OCI-LY7 (cell line): ENCODE measurements at regions not wholly inside any gene's neighbourhood (a gene's known extent, or its start where the extent isn't known, plus 50 kb on each side); places are given as distances from the start of the nearest gene placed in this dataset.

ENCODE experiments used
- BruUV-seq: library from RNA; stranded (reverse); fragments of 400-500 nt; replicated peaks from 2 replicates; lab custom pipeline; 2021; lab: Mats Ljungman, UMichigan
- CTCF ChIA-PET: fragments of 300-600 bp; sonication (Branson Sonifier 250); formaldehyde crosslinking; loops from one replicate; lab custom pipeline; 2022; ENCODE audit warnings: antibody characterized with exemption; ENCODE audit not compliant: unreplicated experiment; lab: Charles Lee
- POLR2A ChIA-PET: fragments of 300-600 bp; sonication (Branson Sonifier 250); formaldehyde crosslinking; loops from one replicate; lab custom pipeline; 2022; ENCODE audit warnings: antibody characterized with exemption; lab: Charles Lee
- DNase-seq: peaks from one replicate; pipeline ENCODE4 v3.0.0-alpha.2; 2015; ENCODE audit warnings: low spot score
- H2AFZ ChIP-seq: fragments of 200-600 bp; sonication (generic), shearing (Covaris generic); 2 replicates; pipeline ENCODE4 v1.6.1; 2014; ENCODE audit warnings: mild to moderate bottlenecking, antibody characterized with exemption, low read length, moderate library complexity
- H3K27ac ChIP-seq: fragments of 200-600 bp; sonication (generic); 2 replicates; pipeline ENCODE4 v1.5.1; 2014; ENCODE audit warnings: mixed run types, low read depth, mild to moderate bottlenecking, moderate library complexity, low read length, inconsistent platforms; ENCODE audit not compliant: poor library complexity, severe bottlenecking
- H3K36me3 ChIP-seq: fragments of 200-600 bp; sonication (generic); 2 replicates; pipeline ENCODE4 v1.6.1; 2014; ENCODE audit warnings: mild to moderate bottlenecking, antibody characterized with exemption, low read length, moderate library complexity, mixed read lengths; ENCODE audit not compliant: insufficient read depth
- H3K4me1 ChIP-seq: fragments of 200-600 bp; sonication (generic); 2 replicates; pipeline ENCODE4 v1.5.1; 2014; ENCODE audit warnings: mild to moderate bottlenecking, low read length; ENCODE audit not compliant: insufficient read depth, poor library complexity, severe bottlenecking
- H3K4me2 ChIP-seq: fragments of 200-600 bp; sonication (generic); 2 replicates; pipeline ENCODE4 v1.6.1; 2014; ENCODE audit warnings: mild to moderate bottlenecking, low read length
- H3K4me3 ChIP-seq: fragments of 200-600 bp; sonication (generic); 2 replicates; pipeline ENCODE4 v1.5.1; 2014; ENCODE audit warnings: mild to moderate bottlenecking, low read depth, low read length; ENCODE audit not compliant: poor library complexity, severe bottlenecking
- H3K79me2 ChIP-seq: fragments of 200-600 bp; sonication (generic); 2 replicates; pipeline ENCODE4 v1.6.1; 2016; ENCODE audit warnings: low read depth, mild to moderate bottlenecking, low read length, moderate library complexity, mixed read lengths; ENCODE audit not compliant: insufficient read depth
- H3K9me2 ChIP-seq: fragments of 200-600 bp; sonication (generic); 2 replicates; pipeline ENCODE4 v1.6.1; 2016; ENCODE audit warnings: mild to moderate bottlenecking, low read length, mixed read lengths; ENCODE audit not compliant: insufficient read depth
- H3K9me3 ChIP-seq: fragments of 200-600 bp; sonication (generic); 2 replicates; pipeline ENCODE4 v1.6.1; 2014; ENCODE audit warnings: mild to moderate bottlenecking, mixed run types, low read length, mixed read lengths
- H4K20me1 ChIP-seq: fragments of 200-600 bp; sonication (generic); 2 replicates; pipeline ENCODE4 v1.6.1; 2014; ENCODE audit warnings: mild to moderate bottlenecking, antibody characterized with exemption, low read length, moderate library complexity, mixed read lengths; ENCODE audit not compliant: insufficient read depth
- EZH2phosphoT487 ChIP-seq: fragments of 200-600 bp; sonication (generic); IDR thresholded peaks from 2 replicates; pipeline ENCODE4 v1.6.1; 2018; ENCODE audit warnings: low read depth, borderline replicate concordance, mild to moderate bottlenecking, mixed run types, antibody characterized with exemption, low read length, moderate library complexity, mixed read lengths
- intact Hi-C: fragments of 100-400 bp; cut with micrococcal nuclease; formaldehyde crosslinking; loops from one replicate; pipeline ENCODE4 v1.10.0; 2022; ENCODE audit not compliant: unreplicated experiment
- TF ChIP-seq, protein P1 (sequence below): fragments of 200-600 bp; sonication (generic); conservative IDR thresholded peaks from 2 replicates; pipeline ENCODE4 v1.5.1; 2014; ENCODE audit warnings: mild to moderate bottlenecking, antibody characterized with exemption, low read length, moderate library complexity, mixed read lengths

DNA sequence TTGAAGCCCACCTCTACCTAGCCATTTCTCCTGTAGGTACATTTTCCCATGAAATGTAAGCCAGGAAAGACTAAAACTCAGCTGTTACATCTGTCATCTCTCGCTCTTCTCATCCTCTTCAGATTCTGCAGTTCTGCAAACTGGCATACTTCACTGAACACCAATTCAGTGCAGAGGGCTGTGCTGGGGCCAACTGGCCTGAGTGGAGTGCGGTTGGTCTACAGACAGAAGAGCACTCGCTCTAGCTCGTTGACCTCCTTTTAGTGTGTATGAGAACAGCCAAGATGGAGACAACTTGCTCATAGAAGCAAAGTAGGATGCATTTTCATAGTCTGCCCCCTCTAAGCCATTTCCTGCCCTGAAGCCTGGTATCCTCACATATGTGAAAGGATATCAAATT lies 862.6 kb downstream of the BCL11A start:
- H3K27ac ChIP-seq: no peak overlapping the region
- BruUV-seq: no TSS peak
- H3K4me3 ChIP-seq: no peak overlapping the region
- H2AFZ ChIP-seq: no peak overlapping the region
- CTCF ChIA-PET: no interaction called here
- no peaks in the 10 kb centered on the region for H3K9me2 ChIP-seq
- H4K20me1 ChIP-seq: no peaks in the 10 kb centered on the region
- POLR2A ChIA-PET: interaction anchor here (1.0 kb wide), 1 partner anchor 265 kb away, joined by 3 read pairs; no protein-coding TSS in a partner anchor
- H3K4me2 ChIP-seq: no peak overlapping the region
- intact Hi-C loops: no loop called here
- no peaks in the 10 kb centered on the region for H3K36me3 ChIP-seq
- no peak for TF ChIP-seq EZH2phosphoT487
- TF ChIP-seq, protein P1, sequence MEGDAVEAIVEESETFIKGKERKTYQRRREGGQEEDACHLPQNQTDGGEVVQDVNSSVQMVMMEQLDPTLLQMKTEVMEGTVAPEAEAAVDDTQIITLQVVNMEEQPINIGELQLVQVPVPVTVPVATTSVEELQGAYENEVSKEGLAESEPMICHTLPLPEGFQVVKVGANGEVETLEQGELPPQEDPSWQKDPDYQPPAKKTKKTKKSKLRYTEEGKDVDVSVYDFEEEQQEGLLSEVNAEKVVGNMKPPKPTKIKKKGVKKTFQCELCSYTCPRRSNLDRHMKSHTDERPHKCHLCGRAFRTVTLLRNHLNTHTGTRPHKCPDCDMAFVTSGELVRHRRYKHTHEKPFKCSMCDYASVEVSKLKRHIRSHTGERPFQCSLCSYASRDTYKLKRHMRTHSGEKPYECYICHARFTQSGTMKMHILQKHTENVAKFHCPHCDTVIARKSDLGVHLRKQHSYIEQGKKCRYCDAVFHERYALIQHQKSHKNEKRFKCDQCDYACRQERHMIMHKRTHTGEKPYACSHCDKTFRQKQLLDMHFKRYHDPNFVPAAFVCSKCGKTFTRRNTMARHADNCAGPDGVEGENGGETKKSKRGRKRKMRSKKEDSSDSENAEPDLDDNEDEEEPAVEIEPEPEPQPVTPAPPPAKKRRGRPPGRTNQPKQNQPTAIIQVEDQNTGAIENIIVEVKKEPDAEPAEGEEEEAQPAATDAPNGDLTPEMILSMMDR: no peak
- no peak for DNase-seq
- no peaks in the 10 kb centered on the region for H3K79me2 ChIP-seq
- H3K9me3 ChIP-seq: no peaks in the 10 kb centered on the region
- H3K4me1 ChIP-seq: no peaks in the 10 kb centered on the region

DNA sequence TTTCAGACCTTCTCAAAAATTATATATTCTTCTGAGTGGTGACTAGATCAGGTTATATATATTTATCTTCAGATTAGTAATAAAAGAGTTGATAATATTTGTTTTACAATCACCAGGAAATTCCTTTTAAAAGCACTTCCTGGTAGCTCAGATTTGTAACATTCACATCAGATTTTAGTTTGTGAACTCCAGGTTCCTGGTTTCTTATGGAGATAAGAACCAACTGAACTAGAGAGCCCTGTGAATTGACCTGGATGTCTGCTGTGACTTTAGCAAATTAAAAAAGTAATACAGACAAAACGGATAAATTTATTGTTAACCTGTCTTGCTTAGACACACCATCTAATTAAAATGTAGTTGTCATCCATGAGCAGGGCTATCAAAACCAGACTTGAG lies 868.7 kb downstream of the BCL11A start:
- intact Hi-C loops: no loop called here
- POLR2A ChIA-PET: no interaction called here
- Histone ChIP-seq H3K4me2 (no peak overlapping the region), H3K36me3 (no peaks in the 10 kb centered on the region), H3K9me2 (no peaks in the 10 kb centered on the region), H3K79me2 (no peaks in the 10 kb centered on the region), H3K4me1 (no peaks in the 10 kb centered on the region), H4K20me1 (no peaks in the 10 kb centered on the region), H3K9me3 (no peaks in the 10 kb centered on the region), H2AFZ (no peak overlapping the region), H3K4me3 (no peak overlapping the region), H3K27ac (no peak overlapping the region)
- DNase-seq: no peak
- TF ChIP-seq, protein P1: no peak
- no peak for TF ChIP-seq EZH2phosphoT487
- CTCF ChIA-PET: no interaction called here
- no TSS peak for BruUV-seq

DNA sequence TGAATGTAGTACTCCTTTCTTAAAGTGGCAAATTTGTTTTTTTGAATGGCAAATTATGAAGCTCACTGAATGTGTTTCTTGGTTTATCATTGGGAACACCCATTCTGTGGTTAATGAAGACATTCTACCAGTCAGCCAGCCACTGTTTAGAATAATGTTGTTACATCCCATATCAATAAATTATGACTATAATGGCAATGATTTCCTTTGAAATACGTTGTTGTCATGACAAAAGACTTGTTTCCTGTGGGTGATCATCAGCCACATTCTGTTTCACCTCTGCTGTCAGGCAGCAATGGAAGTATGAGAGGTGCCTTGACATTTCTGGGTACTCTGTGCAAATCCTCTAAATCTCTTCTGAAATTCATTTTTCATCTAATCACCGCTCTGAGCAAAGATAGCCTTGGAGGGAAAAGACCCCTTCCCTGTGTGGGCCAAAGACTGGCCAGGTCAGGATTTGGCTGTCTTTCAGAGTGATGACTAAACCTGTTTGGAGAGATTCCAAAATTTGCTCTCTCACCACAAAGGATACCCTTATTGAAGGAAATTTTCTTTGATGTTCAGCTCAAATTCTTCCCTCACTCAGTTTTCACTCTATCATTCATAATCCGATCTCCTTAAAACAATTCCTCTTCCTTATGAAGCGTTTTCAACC lies 869.2 kb downstream of the BCL11A start:
- ChIA-PET CTCF (no interaction called here), POLR2A (interaction anchor here (1.0 kb wide), 1 partner anchor 9 kb away, joined by 3 read pairs; no protein-coding TSS in a partner anchor)
- H3K36me3 ChIP-seq: no peaks in the 10 kb centered on the region
- H3K4me3 ChIP-seq: no peak overlapping the region
- TF ChIP-seq EZH2phosphoT487: no peak
- TF ChIP-seq, protein P1: no peak
- no peaks in the 10 kb centered on the region for H4K20me1 ChIP-seq
- no peaks in the 10 kb centered on the region for H3K4me1 ChIP-seq
- no peak overlapping the region for H3K27ac ChIP-seq
- no peak overlapping the region for H3K4me2 ChIP-seq
- no peaks in the 10 kb centered on the region for H3K79me2 ChIP-seq
- no peak overlapping the region for H2AFZ ChIP-seq
- H3K9me3 ChIP-seq: no peaks in the 10 kb centered on the region
- intact Hi-C loops: no loop called here
- no peak for DNase-seq
- BruUV-seq: no TSS peak
- H3K9me2 ChIP-seq: no peaks in the 10 kb centered on the region
